ENCODE measurements at regions not wholly inside any gene's neighbourhood (a gene's known extent, or its start where the extent isn't known, plus 50 kb on each side); places are given as distances from the start of the nearest gene placed in this dataset.

- no peak overlapping the region for H3K27ac ChIP-seq (ENCODE audit: insufficient read length, low read depth, low read length)
- H2BK5ac ChIP-seq (ENCODE audit: insufficient read length, low read length) = no peak overlapping the region
These were observed 175.3 kb downstream of the SMC2 start for GRCh38 chr9:104269374-104269773.

More at GRCh38 chr9:104269374-104269773, 175.3 kb downstream of the SMC2 start:
- Histone ChIP-seq H3K23ac (ENCODE audit: insufficient read length, low read depth, low read length) (no peak overlapping the region), H4K5ac (ENCODE audit: insufficient read length, low read depth, low read length) (no peak overlapping the region), H2AK5ac (ENCODE audit: insufficient read length, low read length) (no peak overlapping the region), H3K14ac (ENCODE audit: insufficient read depth, low read length) (no peak overlapping the region), H3K4ac (ENCODE audit: low read depth, low read length) (no peak overlapping the region), H4K91ac (ENCODE audit: insufficient read length, low read depth, low read length) (no peak overlapping the region), H3K23me2 (ENCODE audit: insufficient read length, low read depth, low read length, poor library complexity, severe bottlenecking) (no peaks in the 10 kb centered on the region), H2BK120ac (ENCODE audit: low read depth, low read length, poor library complexity, severe bottlenecking) (no peak overlapping the region), H3K9ac (ENCODE audit: extremely low read depth, insufficient read length, low read length) (no peak overlapping the region), H3K4me1 (ENCODE audit: insufficient read depth, low read length) (no peaks in the 10 kb centered on the region), H3K79me2 (ENCODE audit: insufficient read depth, low read length) (no peaks in the 10 kb centered on the region), H4K20me1 (ENCODE audit: control insufficient read depth, insufficient read depth, insufficient read length) (no peaks in the 10 kb centered on the region), H2BK20ac (ENCODE audit: low read depth, low read length, poor library complexity, severe bottlenecking) (no peak overlapping the region), H3K56ac (ENCODE audit: insufficient read length, low read depth, low read length) (no peak overlapping the region), H3K18ac (ENCODE audit: insufficient read length, low read depth, low read length) (no peak overlapping the region), H2BK15ac (ENCODE audit: low read depth, low read length) (no peak overlapping the region), H3K4me2 (ENCODE audit: insufficient read depth, insufficient read length, low read length) (no peak overlapping the region), H3K27me3 (ENCODE audit: insufficient read depth, low read length) (no peaks in the 10 kb centered on the region), H2BK12ac (ENCODE audit: insufficient read length, low read depth, low read length) (no peak overlapping the region), H4K8ac (replicated peaks; ENCODE audit: insufficient read length, low read depth, low read length) (no peak overlapping the region), H3T11ph (ENCODE audit: low read length) (no peak overlapping the region), H2AFZ (ENCODE audit: low read length) (no peak overlapping the region), H3K9me3 (ENCODE audit: control insufficient read depth, low read depth, low read length) (no peaks in the 10 kb centered on the region), H3K79me1 (ENCODE audit: insufficient read depth, low read depth, low read length, poor library complexity, severe bottlenecking) (no peaks in the 10 kb centered on the region)
- DNase-seq = no peak
- Mint-ChIP-seq H3K4me3 (no peak overlapping the region), H3K9me3 (peaks cover 0 to 3% of the 10 kb centered on the region in 2 experiments; a peak in 1 of 5 replicates), H3K36me3 (ENCODE audit: insufficient read depth in 1 of 3, low read depth in 3 of 3) (peaks cover 0 to 3% (median 0%) of the 10 kb centered on the region in 3 experiments; a peak in 2 of 7 replicates), H3K4me1 (peaks cover 16 to 25% of the 10 kb centered on the region in 2 experiments), H3K27me3 (ENCODE audit: low read depth) (no peaks in the 10 kb centered on the region), H3K27ac (no peak overlapping the region)
- TF ChIP-seq CTCF (conservative IDR thresholded peaks at IDR 0.05) = no peak

Data from H9 (cell line).